ENCODE measurements at regions not wholly inside any gene's neighbourhood (a gene's known extent, or its start where the extent isn't known, plus 50 kb on each side); places are given as distances from the start of the nearest gene placed in this dataset.

GRCh38 chr18:30713299-30713698 lies 329.2 kb downstream of the DSC3 start:
- no peak for TF ChIP-seq CTCF (conservative IDR thresholded peaks at IDR 0.05; ENCODE audit: low read length)
- TF ChIP-seq EZH2phosphoT487 (IDR thresholded peaks at IDR 0.05; ENCODE audit: borderline replicate concordance), result no peak
